ENCODE measurements at regions not wholly inside any gene's neighbourhood (a gene's known extent, or its start where the extent isn't known, plus 50 kb on each side); places are given as distances from the start of the nearest gene placed in this dataset.
"Not testable (repeated sequence)": the region's sequence is repeated elsewhere in the genome, so short reads cannot be mapped to it uniquely, and the experiment has no call there.

- no peak for DNase-seq (ENCODE audit: low spot score)
Observed at GRCh38 chr2:55811048-55811447, 112.5 kb downstream of the EFEMP1 start.

GRCh38 chr2:55810622-55811020 is 113.0 kb downstream of the EFEMP1 start:
- DNase-seq (ENCODE audit: low spot score) = no peak

GRCh38 chr2:55809875-55810621 is 113.5 kb downstream of the EFEMP1 start:
- DNase-seq (ENCODE audit: low spot score) = no peak

GRCh38 chr2:55807900-55808299 is 114.3 kb upstream of the PNPT1 start:
- no peak for DNase-seq (ENCODE audit: low spot score)

- no peak for DNase-seq (ENCODE audit: low spot score)
Observed at GRCh38 chr2:55805686-55806085, 112.0 kb upstream of the PNPT1 start.

- no peak for DNase-seq (ENCODE audit: low spot score)
Observed at GRCh38 chr2:55804535-55804934, 110.9 kb upstream of the PNPT1 start.

GRCh38 chr2:55802067-55802466 is 108.4 kb upstream of the PNPT1 start:
- DNase-seq (ENCODE audit: low spot score) = no peak

GRCh38 chr2:55801436-55801835 is 107.8 kb upstream of the PNPT1 start:
- no peak for DNase-seq (ENCODE audit: low spot score)

GRCh38 chr2:55799624-55800023 is 106.0 kb upstream of the PNPT1 start:
- not testable (repeated sequence) for DNase-seq (ENCODE audit: low spot score)

GRCh38 chr2:55796121-55796520 is 102.5 kb upstream of the PNPT1 start:
- DNase-seq (ENCODE audit: low spot score) = no peak

- DNase-seq (ENCODE audit: low spot score) = not testable (repeated sequence)
Observed at GRCh38 chr2:55793602-55794001, 100.0 kb upstream of the PNPT1 start.

GRCh38 chr2:55786280-55786679 is 92.6 kb upstream of the PNPT1 start:
- no peak for DNase-seq (ENCODE audit: low spot score)

- not testable (repeated sequence) for DNase-seq (ENCODE audit: low spot score)
Observed at GRCh38 chr2:55783751-55784150, 90.1 kb upstream of the PNPT1 start.

- no peak for DNase-seq (ENCODE audit: low spot score)
Observed at GRCh38 chr2:55782528-55783173, 89.0 kb upstream of the PNPT1 start.

- no peak for DNase-seq (ENCODE audit: low spot score)
Observed at GRCh38 chr2:55781542-55781941, 87.9 kb upstream of the PNPT1 start.

GRCh38 chr2:55780697-55781096 is 87.1 kb upstream of the PNPT1 start:
- DNase-seq (ENCODE audit: low spot score) = no peak

- peak; percentile 37 for DNase-seq (ENCODE audit: low spot score)
Observed at GRCh38 chr2:55779459-55780421, 86.1 kb upstream of the PNPT1 start.

GRCh38 chr2:55776966-55777365 is 83.3 kb upstream of the PNPT1 start:
- no peak for DNase-seq (ENCODE audit: low spot score)

GRCh38 chr2:55776479-55776878 is 82.8 kb upstream of the PNPT1 start:
- DNase-seq (ENCODE audit: low spot score) = no peak

- DNase-seq (ENCODE audit: low spot score) = no peak
Observed at GRCh38 chr2:55775828-55776227, 82.2 kb upstream of the PNPT1 start.

GRCh38 chr2:55773651-55774050 is 80.0 kb upstream of the PNPT1 start:
- DNase-seq (ENCODE audit: low spot score) = not testable (repeated sequence)

Data from COLO829 (cell line).